Right ventricle myocardium superior (tissue), 1 donor: ENCODE measurements at regions not wholly inside any gene's neighbourhood (a gene's known extent, or its start where the extent isn't known, plus 50 kb on each side); places are given as distances from the start of the nearest gene placed in this dataset.
"Not testable (repeated sequence)": the region's sequence is repeated elsewhere in the genome, so short reads cannot be mapped to it uniquely, and the experiment has no call there.

Experiments used
- ATAC-seq: fragments of 200-7000 bp; cut with Tn5 transposase; one replicate; pipeline ENCODE4 v1.9.1; 2020; ENCODE audit warnings: mild to moderate bottlenecking; ENCODE audit not compliant: poor library complexity
- DNase-seq: peaks from one replicate; pipeline ENCODE4 v3.0.0-alpha.2; 2020
- intact Hi-C: fragments of 100-400 bp; cut with DNase I; formaldehyde crosslinking; loops from one replicate; pipeline ENCODE4 v1.11.2; 2022
- donor health status: DM: no; HTN: yes; CAD: no; lungs with severe emphysema.

GRCh38 chr1:166471359-166471758 lies 304.6 kb upstream of the FAM78B start:
- DNase-seq (no peak), ATAC-seq (no peak)
- intact Hi-C loops, result no loop called here

GRCh38 chr1:166479052-166479631 lies 312.3 kb upstream of the FAM78B start:
- DNase-seq (peak; percentile 45), ATAC-seq (peak; percentile 48)
- intact Hi-C loops, result loop anchor here (5.0 kb wide), 1 partner anchor 552 kb away; no protein-coding TSS in a partner anchor

GRCh38 chr1:166484471-166484870 lies 317.7 kb upstream of the FAM78B start:
- DNase-seq (no peak), ATAC-seq (no peak)
- intact Hi-C loops, result no loop called here

GRCh38 chr1:166484871-166485270 lies 318.1 kb upstream of the FAM78B start:
- ATAC-seq (no peak), DNase-seq (no peak)
- intact Hi-C loops, result no loop called here

GRCh38 chr1:166485620-166486019 lies 318.8 kb upstream of the FAM78B start:
- ATAC-seq, result no peak
- intact Hi-C loops, result no loop called here
- DNase-seq, result no peak

GRCh38 chr1:166488327-166488726 lies 321.5 kb upstream of the FAM78B start:
- intact Hi-C loops, result no loop called here
- ATAC-seq, result no peak
- no peak for DNase-seq

GRCh38 chr1:166489356-166489669 lies 322.5 kb upstream of the FAM78B start:
- DNase-seq (no peak), ATAC-seq (no peak)
- intact Hi-C loops, result no loop called here

- peak; percentile 45 for ATAC-seq
Observed at GRCh38 chr1:166489670-166490436, 323.1 kb upstream of the FAM78B start.

GRCh38 chr1:166490437-166490991 lies 323.7 kb upstream of the FAM78B start:
- ATAC-seq (no peak), DNase-seq (no peak)
- intact Hi-C loops, result no loop called here

More at GRCh38 chr1:166489670-166490436, 323.1 kb upstream of the FAM78B start:
- no peak for DNase-seq
- intact Hi-C loops, result no loop called here

- DNase-seq, ATAC-seq, intact Hi-C loops: not testable (repeated sequence)
Observed at GRCh38 chr1:166493765-166494164, 327.0 kb upstream of the FAM78B start.

- DNase-seq (no peak), ATAC-seq (no peak)
- intact Hi-C loops, result no loop called here
Observed at GRCh38 chr1:166507347-166507746, 331.9 kb upstream of the POGK start.

GRCh38 chr1:166511761-166512160 lies 327.5 kb upstream of the POGK start:
- ATAC-seq (no peak), DNase-seq (no peak)
- intact Hi-C loops, result no loop called here

GRCh38 chr1:166514067-166514466 lies 325.2 kb upstream of the POGK start:
- ATAC-seq (no peak), DNase-seq (no peak)
- intact Hi-C loops, result no loop called here

- ATAC-seq (no peak), DNase-seq (no peak)
- intact Hi-C loops, result no loop called here
Observed at GRCh38 chr1:166527752-166528151, 311.5 kb upstream of the POGK start.

GRCh38 chr1:166538646-166539045 lies 300.6 kb upstream of the POGK start:
- ATAC-seq, result no peak
- DNase-seq, result no peak
- intact Hi-C loops, result no loop called here

GRCh38 chr1:166544036-166544435 lies 295.2 kb upstream of the POGK start:
- no peak for DNase-seq
- intact Hi-C loops, result no loop called here
- no peak for ATAC-seq

- intact Hi-C loops, result no loop called here
- DNase-seq (no peak), ATAC-seq (peak; percentile 67)
Observed at GRCh38 chr1:166544561-166544960, 294.7 kb upstream of the POGK start.

- intact Hi-C loops, result no loop called here
Observed at GRCh38 chr1:166552706-166553105, 286.6 kb upstream of the POGK start.

GRCh38 chr1:166570954-166571353 lies 268.3 kb upstream of the POGK start:
- DNase-seq, result no peak
- intact Hi-C loops, result no loop called here
- peak; percentile 68 for ATAC-seq

More at GRCh38 chr1:166552706-166553105, 286.6 kb upstream of the POGK start:
- no peak for DNase-seq
- ATAC-seq, result no peak

- intact Hi-C loops, result no loop called here
- DNase-seq (no peak), ATAC-seq (no peak)
Observed at GRCh38 chr1:166573199-166573598, 266.1 kb upstream of the POGK start.
